ENCODE measurements at regions not wholly inside any gene's neighbourhood (a gene's known extent, or its start where the extent isn't known, plus 50 kb on each side); places are given as distances from the start of the nearest gene placed in this dataset.

DNA sequence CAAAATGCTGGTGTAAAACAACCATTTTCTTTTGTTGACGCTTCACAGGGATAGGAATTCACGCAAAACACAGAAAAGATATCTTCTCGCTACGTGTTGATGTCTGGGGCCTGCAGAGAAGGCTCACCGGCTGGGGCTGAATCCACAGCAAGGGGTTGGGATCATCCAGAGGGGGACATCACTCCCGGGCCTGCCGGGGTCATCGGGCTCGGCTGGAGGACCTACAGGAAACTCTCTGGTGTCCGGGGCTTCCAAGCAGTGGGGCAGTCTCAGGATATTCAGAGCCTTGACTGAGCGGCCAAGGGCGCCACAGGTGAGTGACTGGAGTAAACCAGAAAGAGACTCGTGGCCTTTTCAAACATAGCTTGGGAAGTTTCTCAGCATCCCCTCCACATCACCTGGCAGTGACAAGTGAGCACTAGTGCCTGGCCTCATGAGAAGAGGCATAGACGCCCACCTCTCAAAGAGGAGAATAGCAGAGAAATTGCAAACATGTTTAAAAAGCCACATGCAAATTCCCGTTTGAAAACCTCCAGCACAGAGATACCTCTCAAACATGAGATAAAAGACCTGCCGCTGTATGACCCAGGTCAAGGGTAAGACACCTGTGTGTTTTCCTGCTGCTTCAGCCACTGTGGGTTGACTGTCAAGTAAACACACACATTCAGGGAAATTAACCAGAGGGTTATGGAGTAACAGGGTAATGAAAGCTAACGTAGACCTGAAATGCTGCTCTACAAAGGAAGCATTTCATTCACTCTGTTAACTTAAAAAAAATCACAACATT, 50.8 kb upstream of the SIMC1 start:
- POLR2A ChIA-PET, result no interaction called here
- H3K27me3 ChIP-seq (ENCODE audit: control insufficient read depth in 2 of 2, insufficient read depth in 2 of 2, low read length in 2 of 2), result no peaks in the 10 kb centered on the region
- intact Hi-C loops (cut with micrococcal nuclease), result no loop called here

DNA sequence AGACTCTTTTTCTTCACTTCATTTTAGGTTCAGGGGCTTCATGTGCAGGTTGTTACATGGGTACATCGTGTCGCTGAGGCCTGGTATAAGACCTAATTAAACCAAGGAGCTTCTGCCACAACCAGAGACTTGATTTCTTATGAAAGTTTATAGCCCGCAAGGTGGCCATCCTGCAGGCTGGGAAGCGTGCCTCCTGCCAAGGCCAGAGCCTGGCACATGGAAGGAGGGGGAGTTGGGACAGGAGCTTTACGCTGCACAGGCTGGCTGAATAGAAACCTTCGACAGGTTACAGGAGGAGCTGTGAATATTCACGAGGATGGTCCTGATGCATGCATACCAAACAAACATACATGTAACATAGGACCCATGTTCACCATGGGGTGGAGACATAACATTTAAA, 50.1 kb upstream of the SIMC1 start:
- no peak overlapping the region for H3K4me2 ChIP-seq (ENCODE audit: insufficient read depth, low read length)
- in situ Hi-C loops (cut with MboI) (no loop called here), intact Hi-C loops (cut with micrococcal nuclease) (no loop called here)
- H3K4me1 ChIP-seq (replicated peaks in 1 of 2; ENCODE audit: control insufficient read depth in 2 of 2, insufficient read depth in 2 of 2, low read length in 2 of 2), result peaks cover 19 to 31% of the 10 kb centered on the region in 2 experiments
- no peaks in the 10 kb centered on the region for H3K27me3 ChIP-seq (ENCODE audit: control insufficient read depth in 2 of 2, insufficient read depth in 2 of 2, low read length in 2 of 2)
- H3K79me2 ChIP-seq (ENCODE audit: control insufficient read depth, insufficient read depth, low read length), result peaks cover 14% of the 10 kb centered on the region; the same call in 1 of the 3 replicates
- H4K20me1 ChIP-seq (replicated peaks; ENCODE audit: control insufficient read depth, insufficient read depth, low read length), result no peaks in the 10 kb centered on the region
- CTCF ChIA-PET (ENCODE audit: low intra/inter-chr PET ratio), result no interaction called here
- no peak overlapping the region for H2AFZ ChIP-seq (ENCODE audit: low read depth, low read length)
- DNase-seq (ENCODE audit: extremely low read depth in 1 of 4, low spot score in 3 of 4) (no peak), FAIRE-seq (no peak), ATAC-seq (no peak)
- WGBS (ENCODE audit: insufficient coverage, low coverage, missing lambda C conversion rate), result 87% methylated on average over 7 of the region's 7 CpGs
- no peak overlapping the region for H3K27ac ChIP-seq (ENCODE audit: extremely low read depth, low read depth, low read length)
- no peak overlapping the region for H3K4me3 ChIP-seq
- POLR2A ChIA-PET, result interaction anchor here (0.6 to 1.0 kb wide), 2 partner anchors 9 to 24 kb away, joined by 3 read pairs; no protein-coding TSS in a partner anchor
- no peak overlapping the region for H3K9ac ChIP-seq (ENCODE audit: insufficient read depth in 1 of 2, low read depth in 2 of 2, low read length in 2 of 2)
- H3K9me1 ChIP-seq (ENCODE audit: control insufficient read depth, insufficient read depth, low read length), result no peaks in the 10 kb centered on the region
- BruUV-seq (replicated peaks), result no TSS peak
- no peaks in the 10 kb centered on the region for H3K36me3 ChIP-seq (ENCODE audit: control insufficient read depth, insufficient read depth, low read length)
- H3K9me3 ChIP-seq (replicated peaks; ENCODE audit: control insufficient read depth, insufficient read depth, low read depth, low read length), result no peaks in the 10 kb centered on the region
- TF ChIP-seq ZNF778 (CRISPR knock-in tag; IDR thresholded peaks at IDR 0.05) (no peak), ZNF717 (CRISPR knock-in tag; IDR thresholded peaks at IDR 0.05) (no peak), NFE2L1 (tag; IDR thresholded peaks at IDR 0.05; ENCODE audit: borderline replicate concordance, low read depth) (no peak), IFI16 (CRISPR knock-in tag; IDR thresholded peaks at IDR 0.05) (no peak)
- TF ChIP-seq, protein P1, sequence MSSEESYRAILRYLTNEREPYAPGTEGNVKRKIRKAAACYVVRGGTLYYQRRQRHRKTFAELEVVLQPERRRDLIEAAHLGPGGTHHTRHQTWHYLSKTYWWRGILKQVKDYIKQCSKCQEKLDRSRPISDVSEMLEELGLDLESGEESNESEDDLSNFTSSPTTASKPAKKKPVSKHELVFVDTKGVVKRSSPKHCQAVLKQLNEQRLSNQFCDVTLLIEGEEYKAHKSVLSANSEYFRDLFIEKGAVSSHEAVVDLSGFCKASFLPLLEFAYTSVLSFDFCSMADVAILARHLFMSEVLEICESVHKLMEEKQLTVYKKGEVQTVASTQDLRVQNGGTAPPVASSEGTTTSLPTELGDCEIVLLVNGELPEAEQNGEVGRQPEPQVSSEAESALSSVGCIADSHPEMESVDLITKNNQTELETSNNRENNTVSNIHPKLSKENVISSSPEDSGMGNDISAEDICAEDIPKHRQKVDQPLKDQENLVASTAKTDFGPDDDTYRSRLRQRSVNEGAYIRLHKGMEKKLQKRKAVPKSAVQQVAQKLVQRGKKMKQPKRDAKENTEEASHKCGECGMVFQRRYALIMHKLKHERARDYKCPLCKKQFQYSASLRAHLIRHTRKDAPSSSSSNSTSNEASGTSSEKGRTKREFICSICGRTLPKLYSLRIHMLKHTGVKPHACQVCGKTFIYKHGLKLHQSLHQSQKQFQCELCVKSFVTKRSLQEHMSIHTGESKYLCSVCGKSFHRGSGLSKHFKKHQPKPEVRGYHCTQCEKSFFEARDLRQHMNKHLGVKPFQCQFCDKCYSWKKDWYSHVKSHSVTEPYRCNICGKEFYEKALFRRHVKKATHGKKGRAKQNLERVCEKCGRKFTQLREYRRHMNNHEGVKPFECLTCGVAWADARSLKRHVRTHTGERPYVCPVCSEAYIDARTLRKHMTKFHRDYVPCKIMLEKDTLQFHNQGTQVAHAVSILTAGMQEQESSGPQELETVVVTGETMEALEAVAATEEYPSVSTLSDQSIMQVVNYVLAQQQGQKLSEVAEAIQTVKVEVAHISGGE (CRISPR knock-in tag; IDR thresholded peaks at IDR 0.05), result no peak
- TF ChIP-seq, protein P2, sequence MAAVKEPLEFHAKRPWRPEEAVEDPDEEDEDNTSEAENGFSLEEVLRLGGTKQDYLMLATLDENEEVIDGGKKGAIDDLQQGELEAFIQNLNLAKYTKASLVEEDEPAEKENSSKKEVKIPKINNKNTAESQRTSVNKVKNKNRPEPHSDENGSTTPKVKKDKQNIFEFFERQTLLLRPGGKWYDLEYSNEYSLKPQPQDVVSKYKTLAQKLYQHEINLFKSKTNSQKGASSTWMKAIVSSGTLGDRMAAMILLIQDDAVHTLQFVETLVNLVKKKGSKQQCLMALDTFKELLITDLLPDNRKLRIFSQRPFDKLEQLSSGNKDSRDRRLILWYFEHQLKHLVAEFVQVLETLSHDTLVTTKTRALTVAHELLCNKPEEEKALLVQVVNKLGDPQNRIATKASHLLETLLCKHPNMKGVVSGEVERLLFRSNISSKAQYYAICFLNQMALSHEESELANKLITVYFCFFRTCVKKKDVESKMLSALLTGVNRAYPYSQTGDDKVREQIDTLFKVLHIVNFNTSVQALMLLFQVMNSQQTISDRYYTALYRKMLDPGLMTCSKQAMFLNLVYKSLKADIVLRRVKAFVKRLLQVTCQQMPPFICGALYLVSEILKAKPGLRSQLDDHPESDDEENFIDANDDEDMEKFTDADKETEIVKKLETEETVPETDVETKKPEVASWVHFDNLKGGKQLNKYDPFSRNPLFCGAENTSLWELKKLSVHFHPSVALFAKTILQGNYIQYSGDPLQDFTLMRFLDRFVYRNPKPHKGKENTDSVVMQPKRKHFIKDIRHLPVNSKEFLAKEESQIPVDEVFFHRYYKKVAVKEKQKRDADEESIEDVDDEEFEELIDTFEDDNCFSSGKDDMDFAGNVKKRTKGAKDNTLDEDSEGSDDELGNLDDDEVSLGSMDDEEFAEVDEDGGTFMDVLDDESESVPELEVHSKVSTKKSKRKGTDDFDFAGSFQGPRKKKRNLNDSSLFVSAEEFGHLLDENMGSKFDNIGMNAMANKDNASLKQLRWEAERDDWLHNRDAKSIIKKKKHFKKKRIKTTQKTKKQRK (IDR thresholded peaks at IDR 0.05; ENCODE audit: borderline replicate concordance, low read depth, low read length), result no peak

More for the DNA sequence above, 50.8 kb upstream of the SIMC1 start:
- H3K4me2 ChIP-seq (ENCODE audit: insufficient read depth, low read length), result no peak overlapping the region
- DNase-seq (ENCODE audit: extremely low read depth in 1 of 4, low spot score in 3 of 4) (no peak), ATAC-seq (no peak), FAIRE-seq (no peak)
- H3K9me1 ChIP-seq (ENCODE audit: control insufficient read depth, insufficient read depth, low read length), result no peaks in the 10 kb centered on the region
- CTCF ChIA-PET (ENCODE audit: low intra/inter-chr PET ratio), result no interaction called here
- peaks cover 2% of the 10 kb centered on the region; the same call in 1 of the 3 replicates for H3K36me3 ChIP-seq (ENCODE audit: control insufficient read depth, insufficient read depth, low read length)
- no peak overlapping the region for H3K27ac ChIP-seq (ENCODE audit: extremely low read depth, low read depth, low read length)
- no peaks in the 10 kb centered on the region for H4K20me1 ChIP-seq (replicated peaks; ENCODE audit: control insufficient read depth, insufficient read depth, low read length)
- BruUV-seq (replicated peaks), result no TSS peak
- H3K4me3 ChIP-seq, result no peak overlapping the region
- H3K79me2 ChIP-seq (ENCODE audit: control insufficient read depth, insufficient read depth, low read length), result peaks cover 14% of the 10 kb centered on the region; the same call in 1 of the 3 replicates
- 68% methylated on average over 17 of the region's 17 CpGs for WGBS (ENCODE audit: insufficient coverage, low coverage, missing lambda C conversion rate)
- in situ Hi-C loops (cut with MboI), result no loop called here
- no peaks in the 10 kb centered on the region for H3K9me3 ChIP-seq (replicated peaks; ENCODE audit: control insufficient read depth, insufficient read depth, low read depth, low read length)
- H3K4me1 ChIP-seq (replicated peaks in 1 of 2; ENCODE audit: control insufficient read depth in 2 of 2, insufficient read depth in 2 of 2, low read length in 2 of 2), result peaks cover 19 to 28% of the 10 kb centered on the region in 2 experiments
- no peak for TF ChIP-seq MCM5 (IDR thresholded peaks at IDR 0.05; ENCODE audit: low read depth)
- no peak for TF ChIP-seq ZNF232 (CRISPR knock-in tag; IDR thresholded peaks at IDR 0.05)
- TF ChIP-seq POLR2B (IDR thresholded peaks at IDR 0.05; ENCODE audit: low read depth, partially characterized antibody), result no peak
- H2AFZ ChIP-seq (ENCODE audit: low read depth, low read length), result no peak overlapping the region
- H3K9ac ChIP-seq (ENCODE audit: insufficient read depth in 1 of 2, low read depth in 2 of 2, low read length in 2 of 2), result no peak overlapping the region
